SK-N-SH (cell line): ENCODE measurements at regions not wholly inside any gene's neighbourhood (a gene's known extent, or its start where the extent isn't known, plus 50 kb on each side); places are given as distances from the start of the nearest gene placed in this dataset.

ENCODE experiments used
- CTCF ChIA-PET: fragments of 300-600, 350-600 bp; formaldehyde crosslinking; extraction: SDS; loops from one replicate; lab custom pipeline; 2021; lab: Yijun Ruan, JAX
- POLR2A ChIA-PET: fragments of 350-600 bp; sonication (Branson Sonifier 250); formaldehyde crosslinking; extraction: SDS; loops from one replicate; lab custom pipeline; 2020; ENCODE audit warnings: antibody characterized with exemption, inconsistent platforms; lab: Yijun Ruan, JAX
- DNase-seq: peaks from one replicate; pipeline ENCODE4 v3.0.0; 2012
- H2AFZ ChIP-seq: fragments of 200-600 bp; sonication (generic); 2 replicates; pipeline ENCODE4 v1.8.1; 2016; ENCODE audit warnings: antibody characterized with exemption, mild to moderate bottlenecking, low read depth
- H3F3A ChIP-seq: fragments of 200-600 bp; sonication (generic); replicated peaks from 2 replicates; pipeline ENCODE3; 2016; ENCODE audit warnings: antibody characterized with exemption, mild to moderate bottlenecking; ENCODE audit not compliant: insufficient read depth
- H3K27ac ChIP-seq, 2 experiments: fragments of 200-500 bp in 1 of 2; fragments of 200-600 bp in 1 of 2; sonication (Bioruptor generic) in 1 of 2; sonication (generic), shearing (Covaris generic) in 1 of 2; 2 replicates each; pipeline versions ENCODE4 v1.5.1 to v1.6.1; 2014 to 2016; ENCODE audit warnings: low read depth in 2 of 2, inconsistent platforms in 1 of 2, low read length in 1 of 2, mild to moderate bottlenecking in 1 of 2, mixed read lengths in 1 of 2
- H3K27me3 ChIP-seq: fragments of 200-600 bp; sonication (generic), shearing (Covaris generic); 2 replicates; pipeline ENCODE4 v1.6.1; 2016; ENCODE audit warnings: mixed run types; ENCODE audit not compliant: insufficient read depth
- H3K36me3 ChIP-seq, 2 experiments: fragments of 200-500 bp in 1 of 2; fragments of 200-600 bp in 1 of 2; sonication (Bioruptor generic) in 1 of 2; sonication (generic) in 1 of 2; replicated peaks in 1 of 2; 2 replicates each; pipeline versions ENCODE3 to v1.5.1; 2014 to 2016; ENCODE audit warnings: low read length in 1 of 2, mild to moderate bottlenecking in 1 of 2; ENCODE audit not compliant: insufficient read depth in 2 of 2, control insufficient read depth in 1 of 2
- H3K4me1 ChIP-seq, 2 experiments: fragments of 200-500 bp in 1 of 2; fragments of 200-600 bp in 1 of 2; sonication (Bioruptor generic) in 1 of 2; sonication (generic), shearing (Covaris generic) in 1 of 2; 2 replicates each; pipeline versions ENCODE4 v1.5.1 to v1.6.1; 2014 to 2016; ENCODE audit warnings: low read depth in 1 of 2, low read length in 1 of 2, mixed run types in 1 of 2; ENCODE audit not compliant: insufficient read depth in 2 of 2, control insufficient read depth in 1 of 2
- H3K4me2 ChIP-seq: fragments of 200-600 bp; sonication (generic), shearing (Covaris generic); 2 replicates; pipeline ENCODE4 v1.6.1; 2017; ENCODE audit warnings: mixed run types
- H3K4me3 ChIP-seq, 2 experiments: fragments of 200-500 bp in 1 of 2; fragments of 200-600 bp in 1 of 2; sonication (Bioruptor generic) in 1 of 2; sonication (generic), shearing (Covaris generic) in 1 of 2; 2 replicates each; pipeline versions ENCODE4 v1.5.1 to v1.8.1; 2014 to 2016; ENCODE audit warnings: low read depth in 2 of 2, inconsistent platforms in 1 of 2, low read length in 1 of 2, mild to moderate bottlenecking in 1 of 2, mixed read lengths in 1 of 2, moderate library complexity in 1 of 2
- H3K79me2 ChIP-seq: fragments of 200-600 bp; sonication (generic); 2 replicates; pipeline ENCODE4 v1.8.1; 2017; ENCODE audit warnings: mild to moderate bottlenecking; ENCODE audit not compliant: insufficient read depth
- H3K9ac ChIP-seq: fragments of 200-600 bp; sonication (generic); 2 replicates; pipeline ENCODE4 v1.6.1; 2017; ENCODE audit warnings: mixed run types
- H3K9me2 ChIP-seq: fragments of 200-600 bp; sonication (generic); 2 replicates; pipeline ENCODE4 v1.6.1; 2017; ENCODE audit warnings: mixed run types
- H3K9me3 ChIP-seq: fragments of 200-600 bp; sonication (generic); 2 replicates; pipeline ENCODE4 v1.6.1; 2017; ENCODE audit warnings: mixed run types, mild to moderate bottlenecking, moderate library complexity
- H4K20me1 ChIP-seq: fragments of 200-600 bp; sonication (generic); 2 replicates; pipeline ENCODE4 v1.6.1; 2017; ENCODE audit warnings: mild to moderate bottlenecking, mixed run types; ENCODE audit not compliant: insufficient read depth
- CHD2 ChIP-seq: fragments of 150-350 bp; IDR thresholded peaks from 2 replicates; pipeline ENCODE4 v1.6.1; 2018; ENCODE audit warnings: low read length; ENCODE audit not compliant: partially characterized antibody
- EP300 ChIP-seq, 2 experiments: IDR thresholded peaks; 2 replicates each; pipeline versions ENCODE4 v1.4.0 to v1.6.1; 2012; ENCODE audit warnings: borderline replicate concordance in 1 of 2, low read depth in 1 of 2, low read length in 1 of 2
- FOSL2 ChIP-seq: IDR thresholded peaks from 2 replicates; pipeline ENCODE4 v1.4.0; 2012; ENCODE audit warnings: low read depth, mild to moderate bottlenecking, moderate library complexity, borderline replicate concordance
- FOXJ3 ChIP-seq: sonication (generic); formaldehyde crosslinking; IDR thresholded peaks from 2 replicates; pipeline ENCODE4 v1.5.1; 2020; ENCODE audit warnings: mild to moderate bottlenecking, missing genetic modification reagents
- FOXM1 ChIP-seq: IDR thresholded peaks from 2 replicates; pipeline ENCODE4 v1.4.0; 2012; ENCODE audit warnings: low read depth, mild to moderate bottlenecking
- GABPA ChIP-seq: IDR thresholded peaks from 2 replicates; pipeline ENCODE4 v1.4.0; 2012; ENCODE audit warnings: low read depth, mild to moderate bottlenecking
- GATA2 ChIP-seq: sonication (generic); formaldehyde crosslinking; IDR thresholded peaks from 2 replicates; pipeline ENCODE4 v1.5.0; 2020; ENCODE audit warnings: mild to moderate bottlenecking, missing genetic modification reagents
- PBX3 ChIP-seq: IDR thresholded peaks from 2 replicates; pipeline ENCODE4; 2012
- RCOR1 ChIP-seq: fragments of 150-350 bp; IDR thresholded peaks from 2 replicates; pipeline ENCODE4 v1.6.1; 2017; ENCODE audit warnings: antibody characterized with exemption, low read length
- REST ChIP-seq: IDR thresholded peaks from 2 replicates; pipeline ENCODE4 v1.6.1; 2012; ENCODE audit warnings: mild to moderate bottlenecking, low read depth, low read length, moderate library complexity
- TAF1 ChIP-seq: IDR thresholded peaks from 2 replicates; pipeline ENCODE4 v1.6.1; 2012; ENCODE audit warnings: low read depth, mild to moderate bottlenecking, low read length, moderate library complexity, borderline replicate concordance
- TCF12 ChIP-seq: IDR thresholded peaks from 2 replicates; pipeline ENCODE4 v1.4.0; 2012
- TEAD4 ChIP-seq: IDR thresholded peaks from 2 replicates; pipeline ENCODE4 v1.4.0; 2012; ENCODE audit warnings: mild to moderate bottlenecking, borderline replicate concordance; ENCODE audit not compliant: insufficient read depth
- USF1 ChIP-seq: IDR thresholded peaks from 2 replicates; pipeline ENCODE4 v1.4.0; 2012; ENCODE audit warnings: low read depth, borderline replicate concordance
- TF ChIP-seq, protein P1 (sequence below): fragments of 150-350 bp; IDR thresholded peaks from 2 replicates; pipeline ENCODE4 v1.6.1; 2016; ENCODE audit warnings: mild to moderate bottlenecking, low read depth, low read length
- TF ChIP-seq, protein P2 (sequence below): fragments of 200-600 bp; sonication (generic); IDR thresholded peaks from 2 replicates; pipeline ENCODE4 v1.6.1; 2017; ENCODE audit warnings: antibody characterized with exemption, mild to moderate bottlenecking, moderate library complexity
- TF ChIP-seq, protein P3 (sequence below): IDR thresholded peaks from 2 replicates; pipeline ENCODE4 v1.4.0; 2012; ENCODE audit warnings: low read depth
- TF ChIP-seq, protein P4 (sequence below): fragments of 150-350 bp; IDR thresholded peaks from 2 replicates; pipeline ENCODE4 v1.6.1; 2017; ENCODE audit warnings: antibody characterized with exemption, low read length, low read depth, borderline replicate concordance

DNA sequence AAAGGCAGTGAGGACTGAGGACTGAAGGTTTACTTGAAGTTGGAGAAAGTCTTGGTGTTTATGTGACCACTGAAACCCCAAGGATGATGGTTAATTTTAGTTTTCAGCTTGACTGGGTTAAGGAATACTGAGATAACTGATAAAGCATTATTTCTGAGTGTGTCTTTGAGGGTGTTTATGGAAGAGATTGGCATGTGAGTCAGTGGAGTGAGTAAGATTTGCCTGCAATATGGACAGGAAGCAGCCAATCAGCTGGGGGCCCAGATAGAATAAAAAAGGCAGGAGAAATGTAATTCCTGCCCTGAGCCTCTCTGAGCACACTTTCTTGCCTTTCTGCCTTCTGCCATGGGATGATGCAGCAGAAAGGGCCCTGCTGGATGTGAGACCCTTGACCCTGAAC, 92.4 kb downstream of the KBTBD8 start:
- no peak overlapping the region for H3K27ac ChIP-seq
- H4K20me1 ChIP-seq = no peaks in the 10 kb centered on the region
- H3K9me3 ChIP-seq = peaks cover 4% of the 10 kb centered on the region; the same call in 1 of the 2 replicates
- no peaks in the 10 kb centered on the region for H3K36me3 ChIP-seq
- H3F3A ChIP-seq = no peaks in the 10 kb centered on the region
- POLR2A ChIA-PET = no interaction called here
- H3K4me3 ChIP-seq = no peak overlapping the region
- DNase-seq = no peak
- H3K9me2 ChIP-seq = no peaks in the 10 kb centered on the region
- H2AFZ ChIP-seq = no peak overlapping the region
- no peaks in the 10 kb centered on the region for H3K4me1 ChIP-seq
- H3K4me2 ChIP-seq = no peak overlapping the region
- CTCF ChIA-PET = interaction anchor here (1.0 kb wide), 1 partner anchor 20 kb away, joined by 5 read pairs; no protein-coding TSS in a partner anchor
- H3K79me2 ChIP-seq = no peaks in the 10 kb centered on the region
- TF ChIP-seq REST (no peak), TEAD4 (no peak), FOXM1 (no peak), PBX3 (no peak), CHD2 (no peak), TCF12 (no peak), EP300 (IDR thresholded peaks at IDR 0.05; ENCODE audit: borderline replicate concordance in 1 of 2, low read depth in 1 of 2, low read length in 1 of 2) (no peak), GATA2 (CRISPR knock-in tag) (no peak), TAF1 (no peak), GABPA (no peak), FOSL2 (no peak), USF1 (no peak), RCOR1 (no peak), FOXJ3 (CRISPR knock-in tag) (no peak)
- TF ChIP-seq, protein P1, sequence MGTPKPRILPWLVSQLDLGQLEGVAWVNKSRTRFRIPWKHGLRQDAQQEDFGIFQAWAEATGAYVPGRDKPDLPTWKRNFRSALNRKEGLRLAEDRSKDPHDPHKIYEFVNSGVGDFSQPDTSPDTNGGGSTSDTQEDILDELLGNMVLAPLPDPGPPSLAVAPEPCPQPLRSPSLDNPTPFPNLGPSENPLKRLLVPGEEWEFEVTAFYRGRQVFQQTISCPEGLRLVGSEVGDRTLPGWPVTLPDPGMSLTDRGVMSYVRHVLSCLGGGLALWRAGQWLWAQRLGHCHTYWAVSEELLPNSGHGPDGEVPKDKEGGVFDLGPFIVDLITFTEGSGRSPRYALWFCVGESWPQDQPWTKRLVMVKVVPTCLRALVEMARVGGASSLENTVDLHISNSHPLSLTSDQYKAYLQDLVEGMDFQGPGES = no peak
- TF ChIP-seq, protein P2, sequence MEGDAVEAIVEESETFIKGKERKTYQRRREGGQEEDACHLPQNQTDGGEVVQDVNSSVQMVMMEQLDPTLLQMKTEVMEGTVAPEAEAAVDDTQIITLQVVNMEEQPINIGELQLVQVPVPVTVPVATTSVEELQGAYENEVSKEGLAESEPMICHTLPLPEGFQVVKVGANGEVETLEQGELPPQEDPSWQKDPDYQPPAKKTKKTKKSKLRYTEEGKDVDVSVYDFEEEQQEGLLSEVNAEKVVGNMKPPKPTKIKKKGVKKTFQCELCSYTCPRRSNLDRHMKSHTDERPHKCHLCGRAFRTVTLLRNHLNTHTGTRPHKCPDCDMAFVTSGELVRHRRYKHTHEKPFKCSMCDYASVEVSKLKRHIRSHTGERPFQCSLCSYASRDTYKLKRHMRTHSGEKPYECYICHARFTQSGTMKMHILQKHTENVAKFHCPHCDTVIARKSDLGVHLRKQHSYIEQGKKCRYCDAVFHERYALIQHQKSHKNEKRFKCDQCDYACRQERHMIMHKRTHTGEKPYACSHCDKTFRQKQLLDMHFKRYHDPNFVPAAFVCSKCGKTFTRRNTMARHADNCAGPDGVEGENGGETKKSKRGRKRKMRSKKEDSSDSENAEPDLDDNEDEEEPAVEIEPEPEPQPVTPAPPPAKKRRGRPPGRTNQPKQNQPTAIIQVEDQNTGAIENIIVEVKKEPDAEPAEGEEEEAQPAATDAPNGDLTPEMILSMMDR = no peak
- TF ChIP-seq, protein P3, sequence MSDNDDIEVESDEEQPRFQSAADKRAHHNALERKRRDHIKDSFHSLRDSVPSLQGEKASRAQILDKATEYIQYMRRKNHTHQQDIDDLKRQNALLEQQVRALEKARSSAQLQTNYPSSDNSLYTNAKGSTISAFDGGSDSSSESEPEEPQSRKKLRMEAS = no peak
- TF ChIP-seq, protein P4, sequence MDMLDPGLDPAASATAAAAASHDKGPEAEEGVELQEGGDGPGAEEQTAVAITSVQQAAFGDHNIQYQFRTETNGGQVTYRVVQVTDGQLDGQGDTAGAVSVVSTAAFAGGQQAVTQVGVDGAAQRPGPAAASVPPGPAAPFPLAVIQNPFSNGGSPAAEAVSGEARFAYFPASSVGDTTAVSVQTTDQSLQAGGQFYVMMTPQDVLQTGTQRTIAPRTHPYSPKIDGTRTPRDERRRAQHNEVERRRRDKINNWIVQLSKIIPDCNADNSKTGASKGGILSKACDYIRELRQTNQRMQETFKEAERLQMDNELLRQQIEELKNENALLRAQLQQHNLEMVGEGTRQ = no peak
- no peaks in the 10 kb centered on the region for H3K27me3 ChIP-seq
- H3K9ac ChIP-seq = no peak overlapping the region
